ENCODE measurements at regions not wholly inside any gene's neighbourhood (a gene's known extent, or its start where the extent isn't known, plus 50 kb on each side); places are given as distances from the start of the nearest gene placed in this dataset.

DNA sequence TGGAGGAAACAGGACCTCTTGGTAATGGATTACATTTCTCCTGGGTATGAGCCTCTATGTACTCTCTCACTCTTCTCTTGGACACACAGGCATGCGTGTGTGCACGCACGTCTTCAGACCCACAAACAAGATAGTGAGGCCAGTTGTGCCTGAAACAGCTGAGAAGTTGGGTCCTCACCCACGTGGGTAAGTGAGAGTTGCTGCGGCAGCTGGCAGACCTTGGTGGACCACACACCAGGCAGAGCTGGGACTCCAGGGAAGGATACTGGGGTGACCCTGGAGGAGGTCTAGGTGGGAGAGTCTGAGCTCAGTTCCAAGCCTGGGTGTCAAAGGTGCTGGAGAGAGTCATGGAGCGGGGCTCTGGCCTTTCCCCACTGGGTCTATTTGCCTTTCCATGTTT lies 194.3 kb downstream of the HAUS1 start:
- TF ChIP-seq, protein P1, sequence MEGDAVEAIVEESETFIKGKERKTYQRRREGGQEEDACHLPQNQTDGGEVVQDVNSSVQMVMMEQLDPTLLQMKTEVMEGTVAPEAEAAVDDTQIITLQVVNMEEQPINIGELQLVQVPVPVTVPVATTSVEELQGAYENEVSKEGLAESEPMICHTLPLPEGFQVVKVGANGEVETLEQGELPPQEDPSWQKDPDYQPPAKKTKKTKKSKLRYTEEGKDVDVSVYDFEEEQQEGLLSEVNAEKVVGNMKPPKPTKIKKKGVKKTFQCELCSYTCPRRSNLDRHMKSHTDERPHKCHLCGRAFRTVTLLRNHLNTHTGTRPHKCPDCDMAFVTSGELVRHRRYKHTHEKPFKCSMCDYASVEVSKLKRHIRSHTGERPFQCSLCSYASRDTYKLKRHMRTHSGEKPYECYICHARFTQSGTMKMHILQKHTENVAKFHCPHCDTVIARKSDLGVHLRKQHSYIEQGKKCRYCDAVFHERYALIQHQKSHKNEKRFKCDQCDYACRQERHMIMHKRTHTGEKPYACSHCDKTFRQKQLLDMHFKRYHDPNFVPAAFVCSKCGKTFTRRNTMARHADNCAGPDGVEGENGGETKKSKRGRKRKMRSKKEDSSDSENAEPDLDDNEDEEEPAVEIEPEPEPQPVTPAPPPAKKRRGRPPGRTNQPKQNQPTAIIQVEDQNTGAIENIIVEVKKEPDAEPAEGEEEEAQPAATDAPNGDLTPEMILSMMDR (IDR thresholded peaks at IDR 0.05; ENCODE audit: low read depth, low read length): no peak
- no peak overlapping the region for H3K4me3 ChIP-seq (ENCODE audit: low read depth, low read length)

DNA sequence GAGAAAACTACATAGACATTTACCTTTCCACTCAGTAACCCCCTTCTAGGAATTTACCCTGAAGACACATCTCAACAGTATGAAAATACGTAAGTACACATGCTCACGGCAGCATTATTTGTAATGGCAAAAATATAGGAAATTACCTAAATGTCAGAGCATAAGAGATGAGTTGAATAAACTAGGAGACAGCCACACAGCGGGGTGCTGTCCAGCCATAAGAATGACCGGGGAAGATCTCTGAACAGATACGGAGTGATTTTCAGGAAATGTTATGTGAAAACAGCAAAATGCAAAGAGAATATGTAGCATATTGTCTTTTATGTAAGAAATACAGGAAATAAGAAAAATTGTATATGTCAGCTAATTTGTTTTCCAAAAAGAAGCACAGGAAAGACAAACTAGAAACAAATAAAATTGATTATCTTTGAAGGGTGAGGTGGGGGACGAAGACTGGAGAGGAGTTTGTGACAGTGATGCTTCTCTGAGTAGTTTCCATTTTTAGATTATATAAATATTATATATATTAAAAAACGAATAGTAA lies 195.4 kb downstream of the HAUS1 start:
- TF ChIP-seq, protein P1 (IDR thresholded peaks at IDR 0.05; ENCODE audit: low read depth, low read length): no peak
- no peak overlapping the region for H3K4me3 ChIP-seq (ENCODE audit: low read depth, low read length)

DNA sequence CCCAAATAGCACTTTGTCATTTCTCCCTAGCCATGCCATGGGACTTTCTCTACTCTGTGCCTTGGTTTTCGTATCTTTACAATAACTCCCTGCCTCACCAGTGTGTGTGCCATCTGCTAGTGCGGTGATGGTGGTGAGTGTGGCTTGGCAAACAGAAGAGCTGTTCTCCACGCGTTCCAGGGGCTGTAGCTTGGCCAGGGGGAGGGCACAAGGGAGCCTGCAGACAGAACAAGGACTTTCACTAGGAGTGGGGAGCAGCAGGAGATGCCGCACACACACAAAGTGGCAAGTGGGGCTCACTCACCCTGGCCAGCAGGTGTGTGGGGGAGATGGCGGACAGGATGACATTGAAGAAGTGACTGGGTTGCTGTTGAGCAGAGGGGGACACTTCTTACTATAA lies 196.9 kb downstream of the HAUS1 start:
- TF ChIP-seq, protein P1 (IDR thresholded peaks at IDR 0.05; ENCODE audit: low read depth, low read length): no peak

DNA sequence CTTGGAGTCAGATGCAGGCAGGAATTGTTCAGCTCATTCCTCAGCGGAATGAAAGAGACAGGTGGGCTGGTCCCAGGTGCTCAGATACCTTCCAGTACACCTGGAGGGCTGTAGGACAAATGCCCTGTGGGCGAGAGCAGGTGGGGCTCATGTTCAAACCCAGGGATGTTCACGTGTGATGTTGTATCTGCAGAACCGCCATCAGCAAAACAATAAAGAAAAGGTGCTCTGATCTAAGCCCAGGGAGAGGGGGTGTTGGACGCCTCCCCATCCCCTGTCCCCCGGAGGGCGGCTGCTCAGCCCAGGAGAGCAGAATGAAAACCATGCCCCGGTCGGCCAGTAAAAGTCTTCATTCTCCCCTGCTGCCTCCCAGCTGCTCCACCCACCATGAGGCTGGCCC lies 197.4 kb downstream of the HAUS1 start:
- TF ChIP-seq, protein P1 (IDR thresholded peaks at IDR 0.05; ENCODE audit: low read depth, low read length): no peak
- H3K4me3 ChIP-seq (ENCODE audit: low read depth, low read length): no peak overlapping the region

More for the DNA sequence above, 196.9 kb downstream of the HAUS1 start:
- H3K4me3 ChIP-seq (ENCODE audit: low read depth, low read length): no peak overlapping the region

DNA sequence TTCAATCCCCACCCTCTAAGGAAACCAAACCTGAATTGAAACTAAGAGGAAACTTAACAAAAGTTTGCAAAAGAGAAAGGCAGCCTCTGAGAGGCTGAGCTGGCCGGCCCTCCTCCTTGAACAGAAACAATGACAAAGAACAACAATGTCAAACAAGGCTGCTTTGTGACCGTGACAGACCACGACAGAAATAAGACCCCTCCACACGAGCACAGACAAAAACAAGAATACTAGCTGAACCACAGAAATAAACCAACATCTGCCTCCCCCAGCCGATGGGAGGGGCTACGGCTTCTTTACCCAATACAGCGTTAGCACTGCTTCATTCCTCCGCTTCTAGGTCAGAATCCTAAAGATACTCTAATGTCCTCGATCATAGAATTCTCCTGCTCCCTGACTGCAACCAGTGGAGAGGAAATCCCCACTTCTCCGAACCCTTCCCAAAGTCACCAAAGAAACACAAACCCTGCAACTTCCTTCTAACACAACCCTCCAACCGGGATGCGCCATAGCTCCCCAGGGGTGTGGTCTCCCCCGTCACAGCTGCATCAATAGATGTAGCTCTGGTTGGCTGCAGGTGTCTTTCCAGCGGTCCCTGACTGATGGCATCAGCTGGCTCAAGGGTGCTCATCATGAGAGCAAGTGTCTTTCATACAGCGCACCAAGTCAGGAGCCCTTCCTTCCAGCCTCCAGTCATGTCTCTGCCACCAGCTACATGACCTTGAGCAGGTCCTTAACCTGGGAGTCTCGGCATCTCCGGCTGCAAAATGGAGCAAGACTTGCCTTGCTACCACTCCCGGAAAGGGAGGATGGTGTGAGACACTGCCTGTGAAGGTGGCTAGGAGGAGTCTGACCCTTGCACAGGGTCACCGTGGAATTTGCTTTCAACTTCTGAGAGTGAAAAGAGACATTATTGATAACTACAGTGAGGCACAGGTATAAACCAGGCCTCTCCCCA lies 198.6 kb downstream of the HAUS1 start:
- TF ChIP-seq, protein P1 (IDR thresholded peaks at IDR 0.05; ENCODE audit: low read depth, low read length): no peak
- no peak overlapping the region for H3K4me3 ChIP-seq (ENCODE audit: low read depth, low read length)

DNA sequence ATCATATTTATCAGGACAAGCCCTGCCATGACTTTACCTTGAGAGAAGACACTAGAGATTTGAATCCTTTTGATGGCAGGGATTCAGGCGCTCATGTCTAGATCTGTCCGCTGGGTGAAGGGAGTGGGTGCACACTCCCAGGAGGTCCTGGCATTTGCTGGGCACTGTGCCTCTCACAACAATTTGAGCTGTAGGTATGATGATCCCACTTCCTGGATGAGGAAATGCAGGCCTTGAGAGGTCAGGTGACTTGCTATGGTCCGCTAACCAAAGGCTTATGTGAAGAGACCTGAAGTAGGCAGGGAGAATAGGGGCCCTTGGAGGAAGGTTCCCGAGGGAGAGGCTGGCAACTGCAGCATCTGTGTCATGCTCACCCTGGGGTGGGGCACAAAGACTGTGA lies 206.1 kb downstream of the HAUS1 start:
- TF ChIP-seq, protein P1 (IDR thresholded peaks at IDR 0.05; ENCODE audit: low read depth, low read length): no peak
- no peak overlapping the region for H3K4me3 ChIP-seq (ENCODE audit: low read depth, low read length)

Data from WI38 (cell line).